Stimulated activated CD8-positive, alpha-beta memory T cell treated with anti-CD3 and anti-CD28 coated beads, Interleukin-12 subunit alpha, Interleukin-12 subunit beta, amount 100 ng/mL, for 24 hours (primary cell): ENCODE measurements at regions not wholly inside any gene's neighbourhood (a gene's known extent, or its start where the extent isn't known, plus 50 kb on each side); places are given as distances from the start of the nearest gene placed in this dataset.

Experiments used
- DNase-seq: peaks from one replicate; pipeline ENCODE4 v3.0.0-alpha.2; 2020; ENCODE audit errors: extremely low read depth

- DNase-seq = no peak
Observed at GRCh38 chr13:72534951-72535640, 192.3 kb downstream of the MZT1 start.

- DNase-seq = no peak
Observed at GRCh38 chr13:72530471-72530870, 197.0 kb downstream of the MZT1 start.

- no peak for DNase-seq
Observed at GRCh38 chr13:72527333-72527732, 200.1 kb downstream of the MZT1 start.

GRCh38 chr13:72523593-72523992, 203.8 kb downstream of the MZT1 start:
- no peak for DNase-seq

GRCh38 chr13:72523049-72523448, 204.4 kb downstream of the MZT1 start:
- DNase-seq = no peak

- no peak for DNase-seq
Observed at GRCh38 chr13:72521940-72522661, 205.3 kb downstream of the MZT1 start.

GRCh38 chr13:72514146-72514545, 213.3 kb downstream of the MZT1 start:
- no peak for DNase-seq

GRCh38 chr13:72508392-72508791, 219.0 kb downstream of the MZT1 start:
- no peak for DNase-seq

GRCh38 chr13:72507416-72508199, 219.8 kb downstream of the MZT1 start:
- DNase-seq = no peak

- DNase-seq = no peak
Observed at GRCh38 chr13:72506706-72507105, 220.7 kb downstream of the MZT1 start.

- no peak for DNase-seq
Observed at GRCh38 chr13:72505376-72505775, 222.1 kb downstream of the MZT1 start.

GRCh38 chr13:72504131-72504841, 223.1 kb downstream of the MZT1 start:
- no peak for DNase-seq

GRCh38 chr13:72500851-72501250, 226.6 kb downstream of the MZT1 start:
- DNase-seq = no peak

GRCh38 chr13:72495681-72496080, 231.7 kb downstream of the MZT1 start:
- DNase-seq = no peak

GRCh38 chr13:72489751-72490150, 237.7 kb downstream of the MZT1 start:
- no peak for DNase-seq

- no peak for DNase-seq
Observed at GRCh38 chr13:72473321-72473720, 254.1 kb downstream of the MZT1 start.

GRCh38 chr13:72469906-72470305, 257.5 kb downstream of the MZT1 start:
- no peak for DNase-seq

GRCh38 chr13:72463561-72463960, 263.9 kb downstream of the MZT1 start:
- DNase-seq = no peak

- DNase-seq = no peak
Observed at GRCh38 chr13:72462726-72463125, 264.7 kb downstream of the MZT1 start.

GRCh38 chr13:72462166-72462565, 265.3 kb downstream of the MZT1 start:
- no peak for DNase-seq

- no peak for DNase-seq
Observed at GRCh38 chr13:72458701-72459100, 268.7 kb downstream of the MZT1 start.

- no peak for DNase-seq
Observed at GRCh38 chr13:72457151-72457550, 270.3 kb downstream of the MZT1 start.
